ENCODE measurements at regions not wholly inside any gene's neighbourhood (a gene's known extent, or its start where the extent isn't known, plus 50 kb on each side); places are given as distances from the start of the nearest gene placed in this dataset.

GRCh38 chr1:194369622-194370021, 1183.2 kb upstream of the B3GALT2 start:
- H3K79me2 ChIP-seq (ENCODE audit: insufficient read depth, low read length), result no peaks in the 10 kb centered on the region
- H3K36me3 ChIP-seq (ENCODE audit: insufficient read depth, low read length), result no peaks in the 10 kb centered on the region
- H3K4me2 ChIP-seq (ENCODE audit: insufficient read depth, low read length), result no peak overlapping the region
- H3K27ac ChIP-seq (ENCODE audit: low read depth, low read length), result no peak overlapping the region
- H4K20me1 ChIP-seq (ENCODE audit: insufficient read depth, low read length), result no peaks in the 10 kb centered on the region
- no peaks in the 10 kb centered on the region for H3K4me1 ChIP-seq (ENCODE audit: insufficient read depth, low read length)
- H3K4me3 ChIP-seq (ENCODE audit: insufficient read depth, low read length), result no peak overlapping the region
- no peak overlapping the region for H2AFZ ChIP-seq (ENCODE audit: low read length)
- no peaks in the 10 kb centered on the region for H3K27me3 ChIP-seq (ENCODE audit: insufficient read depth, low read length)
- H3K9me3 ChIP-seq (ENCODE audit: low read depth, low read length), result no peaks in the 10 kb centered on the region
- TF ChIP-seq CTCF (IDR thresholded peaks at IDR 0.05; ENCODE audit: extremely low read depth, low read depth, low read length), result no peak
- no peak for DNase-seq (ENCODE audit: insufficient read length, low spot score, missing footprints)

GRCh38 chr1:194369060-194369459, 1182.6 kb upstream of the B3GALT2 start:
- Histone ChIP-seq H3K4me1 (ENCODE audit: insufficient read depth, low read length) (no peaks in the 10 kb centered on the region), H3K79me2 (ENCODE audit: insufficient read depth, low read length) (no peaks in the 10 kb centered on the region), H3K9me3 (ENCODE audit: low read depth, low read length) (no peaks in the 10 kb centered on the region), H3K4me3 (ENCODE audit: insufficient read depth, low read length) (no peak overlapping the region), H4K20me1 (ENCODE audit: insufficient read depth, low read length) (no peaks in the 10 kb centered on the region), H3K36me3 (ENCODE audit: insufficient read depth, low read length) (no peaks in the 10 kb centered on the region), H2AFZ (ENCODE audit: low read length) (no peak overlapping the region), H3K27me3 (ENCODE audit: insufficient read depth, low read length) (no peaks in the 10 kb centered on the region), H3K4me2 (ENCODE audit: insufficient read depth, low read length) (no peak overlapping the region), H3K27ac (ENCODE audit: low read depth, low read length) (no peak overlapping the region)
- DNase-seq (ENCODE audit: insufficient read length, low spot score, missing footprints), result no peak
- TF ChIP-seq CTCF (IDR thresholded peaks at IDR 0.05; ENCODE audit: extremely low read depth, low read depth, low read length), result no peak

- no peaks in the 10 kb centered on the region for H3K36me3 ChIP-seq (ENCODE audit: insufficient read depth, low read length)
- H3K9me3 ChIP-seq (ENCODE audit: low read depth, low read length), result no peaks in the 10 kb centered on the region
- no peaks in the 10 kb centered on the region for H3K79me2 ChIP-seq (ENCODE audit: insufficient read depth, low read length)
- H3K4me2 ChIP-seq (ENCODE audit: insufficient read depth, low read length), result no peak overlapping the region
- TF ChIP-seq CTCF (IDR thresholded peaks at IDR 0.05; ENCODE audit: extremely low read depth, low read depth, low read length), result no peak
- H4K20me1 ChIP-seq (ENCODE audit: insufficient read depth, low read length), result no peaks in the 10 kb centered on the region
- DNase-seq (ENCODE audit: insufficient read length, low spot score, missing footprints), result no peak
- H3K27ac ChIP-seq (ENCODE audit: low read depth, low read length), result no peak overlapping the region
- no peaks in the 10 kb centered on the region for H3K27me3 ChIP-seq (ENCODE audit: insufficient read depth, low read length)
- no peak overlapping the region for H2AFZ ChIP-seq (ENCODE audit: low read length)
- no peaks in the 10 kb centered on the region for H3K4me1 ChIP-seq (ENCODE audit: insufficient read depth, low read length)
- no peak overlapping the region for H3K4me3 ChIP-seq (ENCODE audit: insufficient read depth, low read length)
These were observed 1180.7 kb upstream of the B3GALT2 start for GRCh38 chr1:194367121-194367520.

- Histone ChIP-seq H3K27ac (ENCODE audit: low read depth, low read length) (no peak overlapping the region), H3K4me3 (ENCODE audit: insufficient read depth, low read length) (no peak overlapping the region), H2AFZ (ENCODE audit: low read length) (no peak overlapping the region), H3K4me1 (ENCODE audit: insufficient read depth, low read length) (no peaks in the 10 kb centered on the region), H3K9me3 (ENCODE audit: low read depth, low read length) (no peaks in the 10 kb centered on the region), H3K36me3 (ENCODE audit: insufficient read depth, low read length) (no peaks in the 10 kb centered on the region), H4K20me1 (ENCODE audit: insufficient read depth, low read length) (no peaks in the 10 kb centered on the region), H3K4me2 (ENCODE audit: insufficient read depth, low read length) (no peak overlapping the region), H3K27me3 (ENCODE audit: insufficient read depth, low read length) (no peaks in the 10 kb centered on the region), H3K79me2 (ENCODE audit: insufficient read depth, low read length) (no peaks in the 10 kb centered on the region)
- no peak for TF ChIP-seq CTCF (IDR thresholded peaks at IDR 0.05; ENCODE audit: extremely low read depth, low read depth, low read length)
- no peak for DNase-seq (ENCODE audit: insufficient read length, low spot score, missing footprints)
These were observed 1180.3 kb upstream of the B3GALT2 start for GRCh38 chr1:194366705-194367104.

Measured in osteoblast (primary cell).